ENCODE measurements at regions not wholly inside any gene's neighbourhood (a gene's known extent, or its start where the extent isn't known, plus 50 kb on each side); places are given as distances from the start of the nearest gene placed in this dataset.

DNA sequence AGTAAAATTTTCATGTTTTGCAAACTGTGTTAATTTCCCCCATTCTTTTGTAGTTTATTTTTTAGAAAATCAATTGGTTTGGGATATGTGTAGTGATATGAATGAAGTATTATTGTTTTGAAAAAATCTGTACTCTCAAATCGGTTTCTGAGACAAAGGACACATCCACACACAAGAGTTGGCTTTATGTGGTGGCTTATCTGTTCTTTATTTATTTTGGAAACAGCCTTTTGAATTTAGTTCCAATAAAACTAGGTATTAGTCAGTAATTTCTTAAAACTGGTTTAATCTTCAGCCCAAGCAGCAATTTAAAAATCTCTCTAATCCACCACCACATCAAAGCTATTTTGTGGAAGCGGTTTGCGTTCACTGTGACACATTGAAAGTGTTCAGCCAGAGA is 741.5 kb upstream of the GRM7 start:
- no peak for TF ChIP-seq ZFX (IDR thresholded peaks at IDR 0.05)
- TF ChIP-seq, protein P1, sequence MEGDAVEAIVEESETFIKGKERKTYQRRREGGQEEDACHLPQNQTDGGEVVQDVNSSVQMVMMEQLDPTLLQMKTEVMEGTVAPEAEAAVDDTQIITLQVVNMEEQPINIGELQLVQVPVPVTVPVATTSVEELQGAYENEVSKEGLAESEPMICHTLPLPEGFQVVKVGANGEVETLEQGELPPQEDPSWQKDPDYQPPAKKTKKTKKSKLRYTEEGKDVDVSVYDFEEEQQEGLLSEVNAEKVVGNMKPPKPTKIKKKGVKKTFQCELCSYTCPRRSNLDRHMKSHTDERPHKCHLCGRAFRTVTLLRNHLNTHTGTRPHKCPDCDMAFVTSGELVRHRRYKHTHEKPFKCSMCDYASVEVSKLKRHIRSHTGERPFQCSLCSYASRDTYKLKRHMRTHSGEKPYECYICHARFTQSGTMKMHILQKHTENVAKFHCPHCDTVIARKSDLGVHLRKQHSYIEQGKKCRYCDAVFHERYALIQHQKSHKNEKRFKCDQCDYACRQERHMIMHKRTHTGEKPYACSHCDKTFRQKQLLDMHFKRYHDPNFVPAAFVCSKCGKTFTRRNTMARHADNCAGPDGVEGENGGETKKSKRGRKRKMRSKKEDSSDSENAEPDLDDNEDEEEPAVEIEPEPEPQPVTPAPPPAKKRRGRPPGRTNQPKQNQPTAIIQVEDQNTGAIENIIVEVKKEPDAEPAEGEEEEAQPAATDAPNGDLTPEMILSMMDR (conservative IDR thresholded peaks at IDR 0.05) = no peak
- no peak overlapping the region for H3K27ac ChIP-seq

- no peak overlapping the region for H3K27ac ChIP-seq
- TF ChIP-seq, protein P1 (conservative IDR thresholded peaks at IDR 0.05) = no peak
- TF ChIP-seq ZFX (IDR thresholded peaks at IDR 0.05) = no peak
These were observed 740.1 kb upstream of the GRM7 start for GRCh38 chr3:6120786-6121185.

- no peak overlapping the region for H3K27ac ChIP-seq
- TF ChIP-seq, protein P1 (conservative IDR thresholded peaks at IDR 0.05) = no peak
- TF ChIP-seq ZFX (IDR thresholded peaks at IDR 0.05) = no peak
These were observed 736.0 kb upstream of the GRM7 start for GRCh38 chr3:6124875-6125274.

GRCh38 chr3:6125520-6125919 is 735.4 kb upstream of the GRM7 start:
- no peak overlapping the region for H3K27ac ChIP-seq
- TF ChIP-seq ZFX (IDR thresholded peaks at IDR 0.05) = no peak
- TF ChIP-seq, protein P1 (conservative IDR thresholded peaks at IDR 0.05) = no peak

- TF ChIP-seq, protein P1 (conservative IDR thresholded peaks at IDR 0.05) = no peak
- no peak for TF ChIP-seq ZFX (IDR thresholded peaks at IDR 0.05)
- no peak overlapping the region for H3K27ac ChIP-seq
These were observed 728.1 kb upstream of the GRM7 start for GRCh38 chr3:6132684-6133432.

GRCh38 chr3:6142707-6143106 is 718.2 kb upstream of the GRM7 start:
- TF ChIP-seq ZFX (IDR thresholded peaks at IDR 0.05) = no peak
- TF ChIP-seq, protein P1 (conservative IDR thresholded peaks at IDR 0.05) = no peak
- no peak overlapping the region for H3K27ac ChIP-seq

DNA sequence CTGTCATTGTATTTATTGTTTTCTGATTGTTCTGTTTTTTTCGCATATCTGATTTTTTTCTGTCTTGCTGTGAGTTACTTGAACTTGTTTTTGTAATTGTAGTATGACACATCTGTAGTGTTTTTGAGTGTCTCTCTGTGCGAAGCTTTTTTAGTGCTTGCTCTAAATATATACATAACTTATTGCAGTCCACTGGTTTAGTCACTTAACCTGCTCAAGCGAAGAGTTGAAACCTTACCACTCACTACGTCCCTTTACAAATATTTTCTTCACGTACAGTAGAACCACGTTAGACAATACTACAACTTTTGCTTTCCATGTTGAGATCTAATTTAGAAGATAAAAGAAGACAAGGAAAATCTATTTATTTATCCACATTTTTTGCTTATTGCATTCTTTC is 713.0 kb upstream of the GRM7 start:
- TF ChIP-seq, protein P1 (conservative IDR thresholded peaks at IDR 0.05) = no peak
- no peak for TF ChIP-seq ZFX (IDR thresholded peaks at IDR 0.05)
- no peak overlapping the region for H3K27ac ChIP-seq
